Endothelial cell of umbilical vein (primary cell): ENCODE measurements at regions not wholly inside any gene's neighbourhood (a gene's known extent, or its start where the extent isn't known, plus 50 kb on each side); places are given as distances from the start of the nearest gene placed in this dataset.

Source experiments
- BruUV-seq: library from RNA; stranded (reverse); fragments of 400-500 nt; replicated peaks from 2 replicates; lab custom pipeline; 2021; lab: Mats Ljungman, UMichigan
- CTCF ChIA-PET: fragments of 300-600, 350-600 bp; sonication (Branson Sonifier 250); formaldehyde crosslinking; loops from one replicate; lab custom pipeline; 2021; ENCODE audit warnings: antibody characterized with exemption, inconsistent platforms; lab: Charles Lee
- POLR2A ChIA-PET: fragments of 300-600, 350-600 bp; sonication (Branson Sonifier 250); formaldehyde crosslinking; loops from one replicate; lab custom pipeline; 2021; ENCODE audit warnings: antibody characterized with exemption, inconsistent platforms; lab: Charles Lee
- DNase-seq: peaks from one replicate; pipeline ENCODE4 v3.0.0-alpha.2; 2011; ENCODE audit warnings: low read depth, low spot score
- FAIRE-seq: peaks from 2 replicates; lab custom pipeline; 2011; peaks lifted over from hg19 to GRCh38; lab: Jason Lieb, UNC
- H2AFZ ChIP-seq: 2 replicates; pipeline ENCODE4 v1.6.0; 2012; ENCODE audit warnings: low read depth, low read length, control low read depth, inconsistent platforms
- H3K27ac ChIP-seq: 2 replicates; pipeline ENCODE4 v1.5.1; 2011; ENCODE audit warnings: low read depth, mild to moderate bottlenecking, control low read depth, low read length, moderate library complexity; ENCODE audit not compliant: insufficient read depth
- H3K27me3 ChIP-seq, 2 experiments: 2 replicates each; pipeline versions ENCODE4 v1.6.0 to v1.6.1; 2011; ENCODE audit warnings: low read length in 2 of 2, mixed read lengths in 1 of 2; ENCODE audit not compliant: control insufficient read depth in 2 of 2, insufficient read depth in 2 of 2
- H3K36me3 ChIP-seq, 2 experiments: 2 replicates in 1 of 2; 3 replicates in 1 of 2; pipeline ENCODE4 v1.5.1; 2011; ENCODE audit warnings: low read length in 2 of 2, mild to moderate bottlenecking in 1 of 2, moderate library complexity in 1 of 2; ENCODE audit not compliant: control insufficient read depth in 2 of 2, insufficient read depth in 2 of 2; ENCODE audit errors: extremely low read depth in 1 of 2
- H3K4me1 ChIP-seq: 3 replicates; pipeline ENCODE4 v1.5.1; 2011; ENCODE audit warnings: mild to moderate bottlenecking, low read length; ENCODE audit not compliant: control insufficient read depth, insufficient read depth; ENCODE audit errors: extremely low read depth
- H3K4me2 ChIP-seq: 2 replicates; pipeline ENCODE4 v1.6.1; 2011; ENCODE audit warnings: low read length, control low read depth, mixed read lengths; ENCODE audit not compliant: insufficient read depth
- H3K4me3 ChIP-seq, 3 experiments: fragments of 200-600 bp in 1 of 3; sonication (generic), shearing (Covaris generic) in 1 of 3; replicated peaks in 1 of 3; 2 replicates each; pipeline ENCODE4 v1.5.1; 2011 to 2016; ENCODE audit warnings: control low read depth in 3 of 3, low read length in 3 of 3, mild to moderate bottlenecking in 2 of 3, inconsistent platforms in 1 of 3, low read depth in 1 of 3, moderate library complexity in 1 of 3; ENCODE audit not compliant: insufficient read depth in 1 of 3
- H3K79me2 ChIP-seq: 2 replicates; pipeline ENCODE4 v1.6.0; 2012; ENCODE audit warnings: low read length, inconsistent platforms; ENCODE audit not compliant: control insufficient read depth, insufficient read depth
- H3K9ac ChIP-seq: replicated peaks from 2 replicates; pipeline ENCODE3; 2011; ENCODE audit warnings: low read length, control low read depth; ENCODE audit not compliant: insufficient read depth; ENCODE audit errors: extremely low read depth
- H3K9me1 ChIP-seq: replicated peaks from 3 replicates; pipeline ENCODE4 v1.6.0; 2011; ENCODE audit warnings: mild to moderate bottlenecking, low read length; ENCODE audit not compliant: control insufficient read depth, insufficient read depth; ENCODE audit errors: extremely low read depth
- H3K9me3 ChIP-seq: replicated peaks from 2 replicates; pipeline ENCODE4 v1.5.1; 2012; ENCODE audit warnings: low read length, inconsistent platforms; ENCODE audit not compliant: control insufficient read depth, insufficient read depth
- H4K20me1 ChIP-seq: replicated peaks from 2 replicates; pipeline ENCODE3; 2011; ENCODE audit warnings: mild to moderate bottlenecking, low read length; ENCODE audit not compliant: control insufficient read depth, insufficient read depth; ENCODE audit errors: extremely low read depth
- CTCF ChIP-seq, 2 donors: IDR thresholded peaks; 1 replicate in 1 of 2; 2 replicates in 1 of 2; pipeline ENCODE4 v1.5.1; 2011; ENCODE audit warnings: low read length in 2 of 2, mild to moderate bottlenecking in 2 of 2, moderate library complexity in 2 of 2, control low read depth in 1 of 2, inconsistent platforms in 1 of 2, low read depth in 1 of 2; ENCODE audit not compliant: insufficient read depth in 1 of 2; ENCODE audit errors: extremely low read depth in 1 of 2
- EZH2 ChIP-seq: IDR thresholded peaks from 2 replicates; pipeline ENCODE4 v1.6.1; 2012; ENCODE audit warnings: borderline replicate concordance, low read depth, mild to moderate bottlenecking, moderate library complexity, low read length, inconsistent platforms; ENCODE audit not compliant: severe bottlenecking
- FOS ChIP-seq: IDR thresholded peaks from 2 replicates; pipeline ENCODE4 v1.6.1; 2011; ENCODE audit warnings: mild to moderate bottlenecking, low read length, moderate library complexity, borderline replicate concordance; ENCODE audit not compliant: insufficient read depth
- GATA2 ChIP-seq: IDR thresholded peaks from 2 replicates; pipeline ENCODE4 v1.7.0; 2011; ENCODE audit warnings: low read depth, mild to moderate bottlenecking, moderate library complexity, mixed read lengths, low read length; ENCODE audit not compliant: insufficient read length, insufficient read depth
- JUN ChIP-seq: IDR thresholded peaks from 2 replicates; pipeline ENCODE4 v1.6.1; 2011; ENCODE audit warnings: borderline replicate concordance, low read depth; ENCODE audit not compliant: insufficient read length, insufficient read depth
- MAX ChIP-seq: IDR thresholded peaks from 2 replicates; pipeline ENCODE4 v1.6.1; 2011; ENCODE audit not compliant: insufficient read depth, insufficient read length
- MYC ChIP-seq: IDR thresholded peaks from one replicate; pipeline ENCODE4 v1.6.1; 2011; ENCODE audit warnings: mild to moderate bottlenecking, low read depth, low read length
- POLR2A ChIP-seq: IDR thresholded peaks from 2 replicates; pipeline ENCODE4 v1.6.1; 2012; ENCODE audit warnings: low read depth, mild to moderate bottlenecking, control low read depth, low read length
- POLR2AphosphoS5 ChIP-seq: IDR thresholded peaks from 2 replicates; pipeline ENCODE4 v1.6.1; 2012; ENCODE audit warnings: low read depth, mild to moderate bottlenecking, control low read depth, low read length, moderate library complexity; ENCODE audit not compliant: insufficient read depth
- dilution Hi-C: fragments of 300-500 bp; cut with MboI; formaldehyde crosslinking; loops from one replicate; pipeline ENCODE4 v1.15.0; 2019; ENCODE audit warnings: low sequenced_read_pairs; ENCODE audit not compliant: extremely low pct_ligation_motif_present
- intact Hi-C: fragments of 100-400 bp; cut with micrococcal nuclease; formaldehyde crosslinking; loops from one replicate; pipeline ENCODE4 v1.10.0; 2022

GRCh38 chr9:3742586-3742985, 216.8 kb upstream of the RFX3 start:
- intact Hi-C loops (no loop called here), dilution Hi-C loops (no loop called here)

More at GRCh38 chr9:3742586-3742985, 216.8 kb upstream of the RFX3 start:
- no peak overlapping the region for H3K4me3 ChIP-seq
- TF ChIP-seq JUN (no peak), EZH2 (no peak), MYC (no peak), MAX (no peak), CTCF (IDR thresholded peaks at IDR 0.05; ENCODE audit: extremely low read depth in 1 of 2, insufficient read depth in 1 of 2, low read depth in 1 of 2, low read length in 2 of 2) (no peak), GATA2 (no peak), POLR2A (no peak), POLR2AphosphoS5 (no peak), FOS (no peak)
- H3K4me1 ChIP-seq = no peaks in the 10 kb centered on the region
- ChIA-PET POLR2A (no interaction called here), CTCF (no interaction called here)
- no peak overlapping the region for H3K27ac ChIP-seq
- DNase-seq (no peak), FAIRE-seq (no peak)
- peaks cover 4 to 25% of the 10 kb centered on the region in 2 experiments for H3K27me3 ChIP-seq
- no peaks in the 10 kb centered on the region for H3K79me2 ChIP-seq
- H2AFZ ChIP-seq = no peak overlapping the region
- no TSS peak for BruUV-seq
- no peaks in the 10 kb centered on the region for H3K36me3 ChIP-seq
- H3K9ac ChIP-seq = no peak overlapping the region
- H4K20me1 ChIP-seq = no peaks in the 10 kb centered on the region
- H3K9me1 ChIP-seq = no peaks in the 10 kb centered on the region
- H3K4me2 ChIP-seq = no peak overlapping the region
- no peaks in the 10 kb centered on the region for H3K9me3 ChIP-seq
